WERI-Rb-1 (cell line): ENCODE measurements at regions not wholly inside any gene's neighbourhood (a gene's known extent, or its start where the extent isn't known, plus 50 kb on each side); places are given as distances from the start of the nearest gene placed in this dataset.
"Not testable (repeated sequence)": the region's sequence is repeated elsewhere in the genome, so short reads cannot be mapped to it uniquely, and the experiment has no call there.

Experiments
- DNase-seq: peaks from one replicate; pipeline ENCODE4 v3.0.0-alpha.2; 2020
- H3K27ac ChIP-seq: fragments of 250-450 bp; sonication (Bioruptor Pico); 2 replicates; pipeline ENCODE4 v1.5.1; 2020; ENCODE audit warnings: mild to moderate bottlenecking, moderate library complexity
- H3K27me3 ChIP-seq: fragments of 250-450 bp; sonication (Bioruptor Pico); 2 replicates; pipeline ENCODE4 v1.5.1; 2021; ENCODE audit warnings: mild to moderate bottlenecking, low read depth, moderate library complexity; ENCODE audit not compliant: insufficient read depth, severe bottlenecking
- H3K36me3 ChIP-seq: fragments of 250-450 bp; sonication (Bioruptor Pico); 2 replicates; pipeline ENCODE4 v1.5.1; 2020; ENCODE audit warnings: mild to moderate bottlenecking, moderate library complexity
- H3K4me3 ChIP-seq: 2 replicates; pipeline ENCODE4 v1.5.1; 2011; ENCODE audit warnings: low read depth, mild to moderate bottlenecking, control low read depth, low read length
- H3K9me3 ChIP-seq: fragments of 250-450 bp; sonication (Bioruptor Pico); 2 replicates; pipeline ENCODE4 v1.5.1; 2021; ENCODE audit warnings: mild to moderate bottlenecking, moderate library complexity; ENCODE audit not compliant: severe bottlenecking
- TF ChIP-seq, protein P1 (sequence below): IDR thresholded peaks from 2 replicates; pipeline ENCODE4 v1.5.1; 2011; ENCODE audit warnings: low read depth, mild to moderate bottlenecking, control low read depth, inconsistent platforms, low read length

DNA sequence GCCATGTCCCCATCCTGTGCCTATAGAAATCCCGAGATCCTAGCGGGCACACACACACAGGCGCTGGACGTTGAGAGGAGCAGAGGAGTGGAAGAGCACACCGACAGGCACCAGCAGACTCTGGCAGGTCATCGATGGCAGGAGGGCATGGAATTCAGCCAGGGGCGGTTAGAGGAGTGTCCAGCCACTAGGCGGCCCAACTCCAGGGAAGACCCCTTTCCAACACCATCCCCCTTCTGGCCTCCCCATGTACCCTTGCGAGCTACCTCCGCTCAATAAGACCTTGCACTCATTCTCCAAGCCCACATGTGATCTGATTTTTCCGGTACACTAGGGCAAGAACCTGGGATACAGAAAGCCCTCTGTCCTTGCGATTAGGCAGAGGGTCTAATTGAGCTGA is 356.0 kb upstream of the DPP6 start:
- TF ChIP-seq, protein P1, sequence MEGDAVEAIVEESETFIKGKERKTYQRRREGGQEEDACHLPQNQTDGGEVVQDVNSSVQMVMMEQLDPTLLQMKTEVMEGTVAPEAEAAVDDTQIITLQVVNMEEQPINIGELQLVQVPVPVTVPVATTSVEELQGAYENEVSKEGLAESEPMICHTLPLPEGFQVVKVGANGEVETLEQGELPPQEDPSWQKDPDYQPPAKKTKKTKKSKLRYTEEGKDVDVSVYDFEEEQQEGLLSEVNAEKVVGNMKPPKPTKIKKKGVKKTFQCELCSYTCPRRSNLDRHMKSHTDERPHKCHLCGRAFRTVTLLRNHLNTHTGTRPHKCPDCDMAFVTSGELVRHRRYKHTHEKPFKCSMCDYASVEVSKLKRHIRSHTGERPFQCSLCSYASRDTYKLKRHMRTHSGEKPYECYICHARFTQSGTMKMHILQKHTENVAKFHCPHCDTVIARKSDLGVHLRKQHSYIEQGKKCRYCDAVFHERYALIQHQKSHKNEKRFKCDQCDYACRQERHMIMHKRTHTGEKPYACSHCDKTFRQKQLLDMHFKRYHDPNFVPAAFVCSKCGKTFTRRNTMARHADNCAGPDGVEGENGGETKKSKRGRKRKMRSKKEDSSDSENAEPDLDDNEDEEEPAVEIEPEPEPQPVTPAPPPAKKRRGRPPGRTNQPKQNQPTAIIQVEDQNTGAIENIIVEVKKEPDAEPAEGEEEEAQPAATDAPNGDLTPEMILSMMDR: no peak

DNA sequence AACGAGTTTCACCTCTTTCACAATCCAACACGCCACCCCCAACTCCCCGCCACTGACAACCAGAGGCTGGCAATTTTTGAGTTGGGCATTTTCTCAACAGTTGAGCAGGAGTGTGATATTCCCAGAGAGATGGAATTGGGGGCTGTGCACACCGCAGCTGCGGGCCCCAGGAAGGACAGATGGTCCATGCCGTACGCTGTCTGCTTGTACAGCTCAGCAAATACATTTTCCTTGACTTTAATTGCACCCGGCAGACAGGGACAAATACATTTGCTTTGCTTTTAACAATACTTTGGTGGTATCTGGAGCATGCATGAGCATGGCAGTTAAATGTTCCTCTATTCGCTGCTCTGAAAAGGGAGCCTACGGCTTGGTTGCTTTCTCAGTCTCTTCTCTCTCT is 354.2 kb upstream of the DPP6 start:
- Histone ChIP-seq H3K4me3 (no peak overlapping the region), H3K27me3 (peaks cover 57% of the 10 kb centered on the region), H3K9me3 (no peaks in the 10 kb centered on the region), H3K27ac (no peak overlapping the region), H3K36me3 (no peaks in the 10 kb centered on the region)
- TF ChIP-seq, protein P1: no peak
- DNase-seq: no peak

More for the DNA sequence above, 356.0 kb upstream of the DPP6 start:
- Histone ChIP-seq H3K36me3 (no peaks in the 10 kb centered on the region), H3K9me3 (no peaks in the 10 kb centered on the region), H3K27ac (no peak overlapping the region), H3K4me3 (no peak overlapping the region), H3K27me3 (peaks cover 53% of the 10 kb centered on the region)
- no peak for DNase-seq

DNA sequence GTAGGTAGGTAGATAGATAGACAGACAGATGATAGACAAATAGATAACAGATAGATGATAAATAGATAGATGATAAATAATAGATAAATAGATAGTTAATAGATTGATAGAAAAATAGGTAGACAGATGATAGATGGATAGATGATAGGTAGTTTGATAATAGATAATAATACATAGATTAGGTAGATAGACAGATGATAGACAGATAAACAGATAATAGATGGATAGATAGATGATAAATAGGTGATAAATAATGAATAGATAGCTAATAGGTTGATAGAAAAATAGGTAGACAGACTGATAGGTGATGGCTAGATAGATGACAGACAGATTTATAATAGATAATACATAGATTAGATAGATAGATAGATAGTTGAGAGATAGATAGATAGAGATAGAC is 350.5 kb upstream of the DPP6 start:
- no peak for DNase-seq
- Histone ChIP-seq H3K9me3 (no peaks in the 10 kb centered on the region), H3K4me3 (no peak overlapping the region), H3K27me3 (peaks cover 58% of the 10 kb centered on the region), H3K36me3 (no peaks in the 10 kb centered on the region), H3K27ac (no peak overlapping the region)
- TF ChIP-seq, protein P1: no peak

DNA sequence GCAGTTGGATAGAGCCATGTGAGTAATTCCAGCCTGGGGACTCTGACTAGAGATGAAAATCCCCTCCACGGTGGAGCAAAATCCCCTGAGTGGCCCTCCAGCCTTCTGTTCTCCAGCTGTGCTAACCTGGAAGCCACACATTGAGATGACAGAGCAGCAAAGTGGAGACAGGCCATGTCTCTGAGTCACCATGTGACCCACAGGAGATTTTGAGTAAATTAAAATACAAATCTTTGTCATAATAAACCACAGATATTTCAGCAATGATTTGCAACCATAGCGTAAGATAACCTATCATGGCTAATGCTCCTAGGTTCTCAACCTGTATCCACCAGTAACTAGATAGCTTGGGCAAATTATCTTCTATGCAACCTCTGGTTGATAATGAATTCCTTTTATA is 328.3 kb upstream of the DPP6 start:
- H3K9me3 ChIP-seq, H3K36me3 ChIP-seq, DNase-seq, H3K27ac ChIP-seq, H3K27me3 ChIP-seq, H3K4me3 ChIP-seq: not testable (repeated sequence)

DNA sequence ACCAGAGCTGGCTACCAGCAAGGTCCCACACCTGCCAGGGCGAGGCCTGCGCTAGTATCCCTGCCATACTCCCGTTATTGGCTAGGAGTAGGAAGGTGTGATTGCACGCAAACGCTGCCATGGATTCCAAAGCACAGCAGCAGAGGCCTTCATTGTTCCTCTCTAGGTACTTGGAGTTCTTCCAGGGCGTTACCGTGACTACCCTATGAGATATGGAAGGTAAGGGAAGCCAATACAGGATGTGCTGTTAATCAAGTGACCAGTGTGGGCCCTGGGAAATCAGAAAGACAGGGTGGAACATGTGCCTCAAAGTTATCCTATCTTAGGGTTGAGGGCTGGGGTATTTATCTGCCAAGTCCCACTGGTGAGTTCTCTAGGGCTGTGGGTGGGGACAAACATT is 320.7 kb upstream of the DPP6 start:
- not testable (repeated sequence) for H3K36me3 ChIP-seq, H3K27me3 ChIP-seq, DNase-seq, H3K4me3 ChIP-seq, H3K9me3 ChIP-seq, H3K27ac ChIP-seq

DNA sequence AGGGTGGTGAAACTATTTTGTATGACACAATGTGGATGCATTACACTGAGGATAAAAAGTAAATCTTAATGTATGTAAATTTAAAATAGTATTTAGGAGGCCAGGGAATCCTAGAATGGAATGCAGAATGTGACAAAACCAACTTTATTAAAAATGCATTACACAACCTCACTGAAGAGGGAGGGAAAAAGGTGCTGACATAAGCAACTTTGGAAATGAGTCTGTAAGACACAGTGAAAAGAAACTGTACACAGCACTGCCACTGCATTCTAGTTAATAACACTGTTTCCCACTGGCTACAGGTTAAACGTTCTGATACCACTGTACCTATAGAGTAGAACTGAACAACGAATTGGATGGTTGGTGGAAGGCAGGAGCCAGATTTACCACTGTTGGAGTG is 308.8 kb upstream of the DPP6 start:
- H3K27me3 ChIP-seq, H3K27ac ChIP-seq, DNase-seq, H3K36me3 ChIP-seq, H3K9me3 ChIP-seq, H3K4me3 ChIP-seq: not testable (repeated sequence)

DNA sequence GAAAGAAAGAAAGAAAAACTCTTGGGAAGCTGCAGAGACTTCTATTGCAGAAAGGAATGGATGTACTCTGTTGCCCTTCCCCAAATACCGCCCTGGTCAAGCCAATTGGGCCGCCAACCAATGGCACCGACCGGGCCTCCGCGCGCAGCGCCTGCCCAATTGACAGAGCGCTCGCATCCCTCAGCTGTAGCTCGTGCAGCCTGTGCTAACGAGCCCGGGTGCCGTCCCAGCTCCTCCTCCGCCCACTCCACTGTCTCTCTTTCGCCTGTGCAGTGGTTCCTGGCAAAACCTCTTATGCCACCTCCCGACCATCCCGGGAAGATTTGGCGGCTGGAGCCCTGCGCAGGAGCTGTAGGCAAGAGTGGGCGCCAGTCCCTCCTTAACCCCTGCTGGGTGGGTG is 304.2 kb upstream of the DPP6 start:
- not testable (repeated sequence) for DNase-seq, H3K9me3 ChIP-seq, H3K36me3 ChIP-seq, H3K27me3 ChIP-seq, H3K27ac ChIP-seq, H3K4me3 ChIP-seq

DNA sequence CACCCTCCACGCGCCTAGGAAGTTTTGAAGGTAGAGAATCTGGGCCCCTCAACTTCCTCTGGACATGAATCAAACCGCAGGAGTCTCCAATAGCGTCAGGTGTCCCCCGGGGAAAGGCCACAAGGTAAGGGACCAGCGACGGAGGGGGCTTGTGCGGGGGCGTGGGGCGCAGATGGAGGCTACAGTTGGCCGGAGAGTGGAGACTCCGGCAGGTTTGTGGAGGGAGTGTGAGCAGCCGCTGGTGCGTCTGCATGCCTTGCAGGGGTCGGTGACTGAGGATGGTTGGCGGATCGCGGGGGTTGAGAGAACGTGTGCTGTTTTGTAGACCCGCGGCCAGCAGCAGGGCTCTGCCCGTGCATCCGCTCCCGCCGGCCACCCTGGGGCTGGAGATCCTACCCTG is 303.3 kb upstream of the DPP6 start:
- H3K4me3 ChIP-seq, H3K36me3 ChIP-seq, H3K9me3 ChIP-seq, H3K27me3 ChIP-seq, DNase-seq, H3K27ac ChIP-seq: not testable (repeated sequence)

DNA sequence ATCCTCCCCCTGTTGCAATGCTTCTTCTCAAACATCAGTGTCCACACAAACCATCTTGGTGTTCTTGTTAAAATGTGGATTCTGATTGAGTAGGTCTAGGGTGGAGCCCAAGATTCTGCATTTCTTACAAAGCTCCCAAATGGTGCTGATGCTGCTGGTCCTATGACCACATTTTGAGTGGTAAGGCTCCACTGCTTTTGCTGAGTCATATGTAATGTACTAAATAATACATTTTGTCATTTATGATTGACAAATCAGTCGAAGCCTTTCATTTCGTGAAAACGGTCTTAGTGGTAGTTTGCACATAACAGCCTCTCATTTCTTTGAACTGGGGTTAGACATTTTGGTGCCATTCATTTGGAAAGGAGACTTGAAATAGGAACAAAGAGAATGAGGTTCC is 286.3 kb upstream of the DPP6 start:
- H3K36me3 ChIP-seq, DNase-seq, H3K4me3 ChIP-seq, H3K9me3 ChIP-seq, H3K27me3 ChIP-seq, H3K27ac ChIP-seq: not testable (repeated sequence)

DNA sequence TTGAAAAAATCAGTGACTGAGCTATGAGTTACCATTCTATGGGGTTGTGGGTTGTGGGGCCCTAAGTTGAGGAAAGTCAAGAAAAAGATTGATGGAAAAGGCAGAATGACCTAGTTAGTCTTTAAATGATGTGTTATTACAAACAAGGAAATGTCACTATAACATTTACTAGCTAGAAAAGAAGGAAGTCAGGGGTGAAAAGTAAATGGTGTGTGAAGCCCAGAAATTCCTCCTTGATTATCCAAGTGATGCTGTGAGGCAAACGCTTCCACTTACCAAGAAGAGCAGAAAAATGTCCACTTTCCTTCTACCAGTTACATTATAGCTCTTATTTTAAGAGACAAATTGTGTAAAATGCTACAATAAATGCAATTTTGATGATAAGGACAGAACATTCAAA is 285.3 kb upstream of the DPP6 start:
- not testable (repeated sequence) for H3K9me3 ChIP-seq, DNase-seq, H3K27me3 ChIP-seq, H3K36me3 ChIP-seq, H3K27ac ChIP-seq, H3K4me3 ChIP-seq
